Endothelial cell of umbilical vein (primary cell): ENCODE measurements at regions not wholly inside any gene's neighbourhood (a gene's known extent, or its start where the extent isn't known, plus 50 kb on each side); places are given as distances from the start of the nearest gene placed in this dataset.

Experiments
- CTCF ChIP-seq, 2 donors: IDR thresholded peaks; 1 replicate in 1 of 2; 2 replicates in 1 of 2; pipeline ENCODE4 v1.5.1; 2011; ENCODE audit warnings: low read length in 2 of 2, mild to moderate bottlenecking in 2 of 2, moderate library complexity in 2 of 2, control low read depth in 1 of 2, inconsistent platforms in 1 of 2, low read depth in 1 of 2; ENCODE audit not compliant: insufficient read depth in 1 of 2; ENCODE audit errors: extremely low read depth in 1 of 2
- EZH2 ChIP-seq: IDR thresholded peaks from 2 replicates; pipeline ENCODE4 v1.6.1; 2012; ENCODE audit warnings: borderline replicate concordance, low read depth, mild to moderate bottlenecking, moderate library complexity, low read length, inconsistent platforms; ENCODE audit not compliant: severe bottlenecking
- FOS ChIP-seq: IDR thresholded peaks from 2 replicates; pipeline ENCODE4 v1.6.1; 2011; ENCODE audit warnings: mild to moderate bottlenecking, low read length, moderate library complexity, borderline replicate concordance; ENCODE audit not compliant: insufficient read depth
- GATA2 ChIP-seq: IDR thresholded peaks from 2 replicates; pipeline ENCODE4 v1.7.0; 2011; ENCODE audit warnings: low read depth, mild to moderate bottlenecking, moderate library complexity, mixed read lengths, low read length; ENCODE audit not compliant: insufficient read length, insufficient read depth
- JUN ChIP-seq: IDR thresholded peaks from 2 replicates; pipeline ENCODE4 v1.6.1; 2011; ENCODE audit warnings: borderline replicate concordance, low read depth; ENCODE audit not compliant: insufficient read length, insufficient read depth
- MYC ChIP-seq: IDR thresholded peaks from one replicate; pipeline ENCODE4 v1.6.1; 2011; ENCODE audit warnings: mild to moderate bottlenecking, low read depth, low read length
- POLR2A ChIP-seq: IDR thresholded peaks from 2 replicates; pipeline ENCODE4 v1.6.1; 2012; ENCODE audit warnings: low read depth, mild to moderate bottlenecking, control low read depth, low read length
- POLR2AphosphoS5 ChIP-seq: IDR thresholded peaks from 2 replicates; pipeline ENCODE4 v1.6.1; 2012; ENCODE audit warnings: low read depth, mild to moderate bottlenecking, control low read depth, low read length, moderate library complexity; ENCODE audit not compliant: insufficient read depth
- TF ChIP-seq, protein P1 (sequence below): IDR thresholded peaks from 2 replicates; pipeline ENCODE4 v1.6.1; 2011; ENCODE audit not compliant: insufficient read depth, insufficient read length

DNA sequence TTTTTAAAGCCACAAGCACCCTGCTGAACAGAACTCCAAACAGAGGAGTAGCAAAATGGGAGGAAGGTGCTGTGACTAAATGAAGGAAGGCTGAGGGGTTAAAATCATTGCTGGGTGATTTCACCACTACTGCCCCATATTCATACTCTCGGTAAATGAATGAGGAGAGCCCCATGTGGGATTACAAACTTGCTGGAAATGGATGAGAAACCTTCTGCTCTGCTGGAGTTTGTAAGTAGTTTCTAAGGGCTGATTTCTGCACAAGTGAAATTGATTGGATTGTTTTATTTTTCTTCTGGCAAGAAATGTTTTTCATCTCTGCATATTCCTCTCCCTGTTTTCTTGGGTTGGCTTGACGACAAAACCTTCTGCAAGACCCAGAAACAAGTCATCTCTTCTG lies 533.5 kb upstream of the MMS22L start:
- TF ChIP-seq CTCF (IDR thresholded peaks at IDR 0.05; ENCODE audit: extremely low read depth in 1 of 2, insufficient read depth in 1 of 2, low read depth in 1 of 2, low read length in 2 of 2) (no peak), POLR2A (no peak), EZH2 (no peak), POLR2AphosphoS5 (no peak), GATA2 (no peak), JUN (no peak), FOS (no peak), MYC (no peak)
- TF ChIP-seq, protein P1, sequence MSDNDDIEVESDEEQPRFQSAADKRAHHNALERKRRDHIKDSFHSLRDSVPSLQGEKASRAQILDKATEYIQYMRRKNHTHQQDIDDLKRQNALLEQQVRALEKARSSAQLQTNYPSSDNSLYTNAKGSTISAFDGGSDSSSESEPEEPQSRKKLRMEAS = no peak
